ENCODE measurements at regions not wholly inside any gene's neighbourhood (a gene's known extent, or its start where the extent isn't known, plus 50 kb on each side); places are given as distances from the start of the nearest gene placed in this dataset.

DNA sequence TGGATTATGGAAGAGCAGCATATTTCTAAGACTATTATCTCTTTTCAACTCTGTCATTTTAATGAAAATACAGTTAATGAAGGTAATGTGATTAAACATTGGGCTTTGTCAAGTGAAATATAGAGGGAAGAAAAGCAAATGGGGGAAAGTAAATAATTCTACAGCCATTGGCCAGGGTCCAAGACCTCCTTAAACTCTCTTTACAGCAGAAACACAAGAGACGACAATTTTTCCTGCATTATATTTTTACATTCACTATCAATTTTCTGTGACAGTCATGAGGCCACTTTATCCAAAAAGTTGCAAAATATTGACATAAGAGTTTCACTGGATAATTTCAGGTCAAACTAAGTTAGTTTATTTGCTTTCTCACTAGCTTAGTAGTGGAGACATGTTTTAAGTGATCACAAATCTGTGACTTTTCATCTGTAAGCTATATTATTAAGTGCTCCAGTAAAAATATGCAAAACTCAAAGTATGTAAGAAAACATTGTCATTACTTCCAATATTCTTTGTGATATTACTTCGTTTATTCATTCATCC lies 385.9 kb upstream of the DPH6 start (continued):
- TF ChIP-seq, protein P1, sequence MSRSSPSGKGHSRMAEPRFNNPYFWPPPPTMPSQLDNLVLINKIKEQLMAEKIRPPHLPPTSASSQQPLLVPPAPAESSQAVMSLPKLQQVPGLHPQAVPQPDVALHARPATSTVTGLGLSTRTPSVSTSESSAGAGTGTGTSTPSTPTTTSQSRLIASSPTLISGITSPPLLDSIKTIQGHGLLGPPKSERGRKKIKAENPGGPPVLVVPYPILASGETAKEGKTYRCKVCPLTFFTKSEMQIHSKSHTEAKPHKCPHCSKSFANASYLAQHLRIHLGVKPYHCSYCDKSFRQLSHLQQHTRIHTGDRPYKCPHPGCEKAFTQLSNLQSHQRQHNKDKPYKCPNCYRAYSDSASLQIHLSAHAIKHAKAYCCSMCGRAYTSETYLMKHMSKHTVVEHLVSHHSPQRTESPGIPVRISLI (tag by site-specific recombination; IDR thresholded peaks at IDR 0.05), result no peak

DNA sequence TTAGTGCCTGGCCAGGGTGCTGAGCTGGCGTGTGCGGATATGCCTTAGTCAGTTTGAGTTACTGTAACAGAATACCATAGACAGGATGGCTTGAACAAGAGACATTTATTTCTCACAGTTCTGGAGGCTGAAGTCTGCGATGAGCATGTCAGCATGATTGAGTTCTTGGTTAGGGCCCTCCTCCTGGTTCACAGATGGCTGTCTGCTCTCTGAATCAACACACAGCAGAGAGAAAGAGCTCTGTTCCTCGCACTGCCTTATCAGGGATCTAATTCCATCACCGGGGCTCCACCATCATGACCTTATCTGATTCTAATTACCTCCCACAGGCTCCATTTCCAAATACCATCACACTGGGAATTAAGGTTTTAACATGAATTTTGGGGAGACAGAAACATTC lies 386.6 kb upstream of the DPH6 start:
- Histone ChIP-seq H3K36me3 (ENCODE audit: control insufficient read depth in 2 of 2, insufficient read depth in 1 of 2, low read length in 2 of 2) (no peaks in the 10 kb centered on the region), H3K27ac (ENCODE audit: extremely low read depth, low read depth, low read length) (no peak overlapping the region), H3K4me3 (ENCODE audit: low read depth, low read length) (no peak overlapping the region), H3K9me3 (ENCODE audit: control insufficient read depth, insufficient read depth, low read depth, low read length) (no peaks in the 10 kb centered on the region), H3K4me1 (ENCODE audit: control insufficient read depth, insufficient read depth, low read length) (no peaks in the 10 kb centered on the region; the same call in 1 of the 2 replicates)
- TF ChIP-seq ZNF560 (tag by site-specific recombination; IDR thresholded peaks at IDR 0.05; ENCODE audit: borderline replicate concordance) (no peak), MEIS1 (CRISPR knock-in tag; IDR thresholded peaks at IDR 0.05; ENCODE audit: borderline replicate concordance) (no peak), ZFP3 (tag by site-specific recombination; IDR thresholded peaks at IDR 0.05; ENCODE audit: low read depth) (no peak)
- TF ChIP-seq, protein P2, sequence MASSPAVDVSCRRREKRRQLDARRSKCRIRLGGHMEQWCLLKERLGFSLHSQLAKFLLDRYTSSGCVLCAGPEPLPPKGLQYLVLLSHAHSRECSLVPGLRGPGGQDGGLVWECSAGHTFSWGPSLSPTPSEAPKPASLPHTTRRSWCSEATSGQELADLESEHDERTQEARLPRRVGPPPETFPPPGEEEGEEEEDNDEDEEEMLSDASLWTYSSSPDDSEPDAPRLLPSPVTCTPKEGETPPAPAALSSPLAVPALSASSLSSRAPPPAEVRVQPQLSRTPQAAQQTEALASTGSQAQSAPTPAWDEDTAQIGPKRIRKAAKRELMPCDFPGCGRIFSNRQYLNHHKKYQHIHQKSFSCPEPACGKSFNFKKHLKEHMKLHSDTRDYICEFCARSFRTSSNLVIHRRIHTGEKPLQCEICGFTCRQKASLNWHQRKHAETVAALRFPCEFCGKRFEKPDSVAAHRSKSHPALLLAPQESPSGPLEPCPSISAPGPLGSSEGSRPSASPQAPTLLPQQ (tag by site-specific recombination; IDR thresholded peaks at IDR 0.05), result no peak
- TF ChIP-seq, protein P3, sequence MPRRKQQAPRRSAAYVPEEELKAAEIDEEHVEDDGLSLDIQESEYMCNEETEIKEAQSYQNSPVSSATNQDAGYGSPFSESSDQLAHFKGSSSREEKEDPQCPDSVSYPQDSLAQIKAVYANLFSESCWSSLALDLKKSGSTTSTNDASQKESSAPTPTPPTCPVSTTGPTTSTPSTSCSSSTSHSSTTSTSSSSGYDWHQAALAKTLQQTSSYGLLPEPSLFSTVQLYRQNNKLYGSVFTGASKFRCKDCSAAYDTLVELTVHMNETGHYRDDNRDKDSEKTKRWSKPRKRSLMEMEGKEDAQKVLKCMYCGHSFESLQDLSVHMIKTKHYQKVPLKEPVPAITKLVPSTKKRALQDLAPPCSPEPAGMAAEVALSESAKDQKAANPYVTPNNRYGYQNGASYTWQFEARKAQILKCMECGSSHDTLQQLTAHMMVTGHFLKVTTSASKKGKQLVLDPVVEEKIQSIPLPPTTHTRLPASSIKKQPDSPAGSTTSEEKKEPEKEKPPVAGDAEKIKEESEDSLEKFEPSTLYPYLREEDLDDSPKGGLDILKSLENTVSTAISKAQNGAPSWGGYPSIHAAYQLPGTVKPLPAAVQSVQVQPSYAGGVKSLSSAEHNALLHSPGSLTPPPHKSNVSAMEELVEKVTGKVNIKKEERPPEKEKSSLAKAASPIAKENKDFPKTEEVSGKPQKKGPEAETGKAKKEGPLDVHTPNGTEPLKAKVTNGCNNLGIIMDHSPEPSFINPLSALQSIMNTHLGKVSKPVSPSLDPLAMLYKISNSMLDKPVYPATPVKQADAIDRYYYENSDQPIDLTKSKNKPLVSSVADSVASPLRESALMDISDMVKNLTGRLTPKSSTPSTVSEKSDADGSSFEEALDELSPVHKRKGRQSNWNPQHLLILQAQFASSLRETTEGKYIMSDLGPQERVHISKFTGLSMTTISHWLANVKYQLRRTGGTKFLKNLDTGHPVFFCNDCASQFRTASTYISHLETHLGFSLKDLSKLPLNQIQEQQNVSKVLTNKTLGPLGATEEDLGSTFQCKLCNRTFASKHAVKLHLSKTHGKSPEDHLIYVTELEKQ (tag by site-specific recombination; IDR thresholded peaks at IDR 0.05; ENCODE audit: borderline replicate concordance), result no peak
- CTCF ChIA-PET, result no interaction called here
- POLR2A ChIA-PET, result no interaction called here

DNA sequence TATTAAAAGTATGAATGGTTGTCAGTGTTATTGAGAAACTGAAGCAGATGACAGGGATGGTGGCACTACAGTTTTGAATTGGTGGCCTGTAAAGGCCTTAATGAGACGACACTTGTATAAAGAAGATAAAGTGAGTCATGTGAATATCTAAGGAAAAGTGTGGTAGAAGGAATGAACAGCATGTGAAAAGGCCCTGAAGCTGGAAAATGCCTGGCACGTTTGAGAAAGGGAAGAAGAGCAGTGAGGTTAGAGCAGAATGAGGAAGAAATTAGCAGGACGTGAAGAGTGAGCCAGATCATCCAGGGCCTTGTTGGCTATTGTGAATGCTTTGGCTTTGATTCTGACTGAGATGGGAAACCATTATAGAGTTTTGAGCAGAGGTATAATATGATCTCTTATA lies 387.6 kb upstream of the DPH6 start:
- Histone ChIP-seq H3K9me3 (ENCODE audit: control insufficient read depth, insufficient read depth, low read depth, low read length) (no peaks in the 10 kb centered on the region), H3K27ac (ENCODE audit: extremely low read depth, low read depth, low read length) (no peak overlapping the region), H3K4me3 (ENCODE audit: low read depth, low read length) (no peak overlapping the region), H3K36me3 (ENCODE audit: control insufficient read depth in 2 of 2, insufficient read depth in 1 of 2, low read length in 2 of 2) (no peaks in the 10 kb centered on the region), H3K4me1 (ENCODE audit: control insufficient read depth, insufficient read depth, low read length) (no peaks in the 10 kb centered on the region; the same call in 1 of the 2 replicates)
- CTCF ChIA-PET, result no interaction called here
- POLR2A ChIA-PET, result no interaction called here
- TF ChIP-seq ZNF843 (tag by site-specific recombination; IDR thresholded peaks at IDR 0.05) (no peak), GFI1B (tag by site-specific recombination; IDR thresholded peaks at IDR 0.05) (no peak), ZNF211 (tag by site-specific recombination; IDR thresholded peaks at IDR 0.05; ENCODE audit: low read depth) (no peak), REPIN1 (tag by site-specific recombination; IDR thresholded peaks at IDR 0.05; ENCODE audit: low read depth) (no peak), ZNF626 (tag by site-specific recombination; IDR thresholded peaks at IDR 0.05) (no peak), ZNF202 (tag by site-specific recombination; IDR thresholded peaks at IDR 0.05; ENCODE audit: borderline replicate concordance) (no peak), ZNF350 (tag by site-specific recombination; IDR thresholded peaks at IDR 0.05) (no peak), ZNF24 (tag by site-specific recombination; IDR thresholded peaks at IDR 0.05) (no peak), ZFP41 (tag by site-specific recombination; IDR thresholded peaks at IDR 0.05; ENCODE audit: borderline replicate concordance) (no peak)
- TF ChIP-seq, protein P4, sequence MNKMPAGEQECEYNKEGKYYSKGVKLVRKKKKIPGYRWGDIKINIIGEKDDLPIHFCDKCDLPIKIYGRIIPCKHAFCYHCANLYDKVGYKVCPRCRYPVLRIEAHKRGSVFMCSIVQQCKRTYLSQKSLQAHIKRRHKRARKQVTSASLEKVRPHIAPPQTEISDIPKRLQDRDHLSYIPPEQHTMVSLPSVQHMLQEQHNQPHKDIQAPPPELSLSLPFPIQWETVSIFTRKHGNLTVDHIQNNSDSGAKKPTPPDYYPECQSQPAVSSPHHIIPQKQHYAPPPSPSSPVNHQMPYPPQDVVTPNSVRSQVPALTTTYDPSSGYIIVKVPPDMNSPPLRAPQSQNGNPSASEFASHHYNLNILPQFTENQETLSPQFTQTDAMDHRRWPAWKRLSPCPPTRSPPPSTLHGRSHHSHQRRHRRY (tag by site-specific recombination; IDR thresholded peaks at IDR 0.05), result no peak
- TF ChIP-seq, protein P5, sequence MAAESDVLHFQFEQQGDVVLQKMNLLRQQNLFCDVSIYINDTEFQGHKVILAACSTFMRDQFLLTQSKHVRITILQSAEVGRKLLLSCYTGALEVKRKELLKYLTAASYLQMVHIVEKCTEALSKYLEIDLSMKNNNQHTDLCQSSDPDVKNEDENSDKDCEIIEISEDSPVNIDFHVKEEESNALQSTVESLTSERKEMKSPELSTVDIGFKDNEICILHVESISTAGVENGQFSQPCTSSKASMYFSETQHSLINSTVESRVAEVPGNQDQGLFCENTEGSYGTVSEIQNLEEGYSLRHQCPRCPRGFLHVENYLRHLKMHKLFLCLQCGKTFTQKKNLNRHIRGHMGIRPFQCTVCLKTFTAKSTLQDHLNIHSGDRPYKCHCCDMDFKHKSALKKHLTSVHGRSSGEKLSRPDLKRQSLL (tag by site-specific recombination; IDR thresholded peaks at IDR 0.05), result no peak
- TF ChIP-seq, protein P6, sequence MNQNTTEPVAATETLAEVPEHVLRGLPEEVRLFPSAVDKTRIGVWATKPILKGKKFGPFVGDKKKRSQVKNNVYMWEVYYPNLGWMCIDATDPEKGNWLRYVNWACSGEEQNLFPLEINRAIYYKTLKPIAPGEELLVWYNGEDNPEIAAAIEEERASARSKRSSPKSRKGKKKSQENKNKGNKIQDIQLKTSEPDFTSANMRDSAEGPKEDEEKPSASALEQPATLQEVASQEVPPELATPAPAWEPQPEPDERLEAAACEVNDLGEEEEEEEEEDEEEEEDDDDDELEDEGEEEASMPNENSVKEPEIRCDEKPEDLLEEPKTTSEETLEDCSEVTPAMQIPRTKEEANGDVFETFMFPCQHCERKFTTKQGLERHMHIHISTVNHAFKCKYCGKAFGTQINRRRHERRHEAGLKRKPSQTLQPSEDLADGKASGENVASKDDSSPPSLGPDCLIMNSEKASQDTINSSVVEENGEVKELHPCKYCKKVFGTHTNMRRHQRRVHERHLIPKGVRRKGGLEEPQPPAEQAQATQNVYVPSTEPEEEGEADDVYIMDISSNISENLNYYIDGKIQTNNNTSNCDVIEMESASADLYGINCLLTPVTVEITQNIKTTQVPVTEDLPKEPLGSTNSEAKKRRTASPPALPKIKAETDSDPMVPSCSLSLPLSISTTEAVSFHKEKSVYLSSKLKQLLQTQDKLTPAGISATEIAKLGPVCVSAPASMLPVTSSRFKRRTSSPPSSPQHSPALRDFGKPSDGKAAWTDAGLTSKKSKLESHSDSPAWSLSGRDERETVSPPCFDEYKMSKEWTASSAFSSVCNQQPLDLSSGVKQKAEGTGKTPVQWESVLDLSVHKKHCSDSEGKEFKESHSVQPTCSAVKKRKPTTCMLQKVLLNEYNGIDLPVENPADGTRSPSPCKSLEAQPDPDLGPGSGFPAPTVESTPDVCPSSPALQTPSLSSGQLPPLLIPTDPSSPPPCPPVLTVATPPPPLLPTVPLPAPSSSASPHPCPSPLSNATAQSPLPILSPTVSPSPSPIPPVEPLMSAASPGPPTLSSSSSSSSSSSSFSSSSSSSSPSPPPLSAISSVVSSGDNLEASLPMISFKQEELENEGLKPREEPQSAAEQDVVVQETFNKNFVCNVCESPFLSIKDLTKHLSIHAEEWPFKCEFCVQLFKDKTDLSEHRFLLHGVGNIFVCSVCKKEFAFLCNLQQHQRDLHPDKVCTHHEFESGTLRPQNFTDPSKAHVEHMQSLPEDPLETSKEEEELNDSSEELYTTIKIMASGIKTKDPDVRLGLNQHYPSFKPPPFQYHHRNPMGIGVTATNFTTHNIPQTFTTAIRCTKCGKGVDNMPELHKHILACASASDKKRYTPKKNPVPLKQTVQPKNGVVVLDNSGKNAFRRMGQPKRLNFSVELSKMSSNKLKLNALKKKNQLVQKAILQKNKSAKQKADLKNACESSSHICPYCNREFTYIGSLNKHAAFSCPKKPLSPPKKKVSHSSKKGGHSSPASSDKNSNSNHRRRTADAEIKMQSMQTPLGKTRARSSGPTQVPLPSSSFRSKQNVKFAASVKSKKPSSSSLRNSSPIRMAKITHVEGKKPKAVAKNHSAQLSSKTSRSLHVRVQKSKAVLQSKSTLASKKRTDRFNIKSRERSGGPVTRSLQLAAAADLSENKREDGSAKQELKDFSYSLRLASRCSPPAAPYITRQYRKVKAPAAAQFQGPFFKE (tag by site-specific recombination; IDR thresholded peaks at IDR 0.05; ENCODE audit: borderline replicate concordance), result no peak

All from HEK293 (cell line).